ENCODE measurements at regions not wholly inside any gene's neighbourhood (a gene's known extent, or its start where the extent isn't known, plus 50 kb on each side); places are given as distances from the start of the nearest gene placed in this dataset.

DNA sequence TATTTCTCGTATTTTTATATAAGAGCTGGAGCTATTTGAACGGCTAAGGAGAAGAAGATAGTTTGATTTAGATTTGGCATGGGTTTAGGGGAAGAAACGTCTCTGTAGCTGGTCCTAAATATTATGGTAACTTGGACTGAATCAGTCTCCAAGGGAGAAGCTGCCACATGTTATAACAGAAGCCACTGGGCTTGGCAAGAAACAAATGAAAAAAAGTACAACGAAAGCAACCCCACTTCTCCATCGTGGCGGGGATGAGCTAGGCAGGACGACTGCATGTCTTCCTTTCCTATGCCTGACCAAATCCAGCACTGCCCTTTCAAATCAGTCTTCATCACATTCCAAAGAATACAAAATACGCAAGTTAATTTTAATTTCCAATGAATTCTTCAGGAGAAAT lies 196.7 kb upstream of the KLF14 start:
- DNase-seq (ENCODE audit: low spot score): no peak

DNA sequence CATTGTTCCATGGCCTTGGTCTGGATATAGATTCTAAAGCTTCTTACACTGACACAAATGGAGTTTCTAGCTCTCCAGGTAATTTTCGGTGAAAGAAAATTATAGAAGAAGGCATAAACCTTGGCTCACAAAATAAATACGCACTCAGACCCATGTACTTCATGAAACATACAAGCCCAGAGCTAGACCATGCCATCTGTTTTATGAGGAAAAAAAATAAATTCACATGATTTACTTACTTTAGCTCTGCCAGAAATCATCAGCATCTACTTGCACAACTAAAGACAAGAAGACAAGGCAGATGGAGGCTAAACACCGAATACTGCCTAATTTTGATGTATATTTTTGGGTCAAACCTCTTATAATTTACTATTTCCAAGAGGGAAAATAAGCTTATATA lies 197.4 kb upstream of the KLF14 start:
- DNase-seq (ENCODE audit: low spot score): no peak

DNA sequence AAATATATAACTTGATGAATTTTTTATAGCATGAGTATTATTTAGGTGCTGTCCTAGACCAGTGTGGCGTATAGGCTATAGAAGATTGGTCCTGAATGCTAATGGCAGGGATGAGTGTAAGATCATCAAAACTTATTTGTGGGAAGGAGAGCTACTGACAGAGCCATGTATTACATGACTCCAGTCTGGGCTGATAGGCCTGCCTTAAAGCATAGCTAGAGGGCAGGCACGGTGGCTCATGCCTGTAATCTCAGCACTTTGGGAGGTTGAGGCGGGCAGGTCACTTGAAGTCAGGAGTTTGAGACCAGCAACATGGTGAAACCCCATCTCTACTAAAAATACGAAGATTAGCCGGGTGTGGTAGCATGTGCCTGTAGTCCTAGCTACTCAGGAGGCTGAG lies 198.1 kb upstream of the KLF14 start:
- no peak for DNase-seq (ENCODE audit: low spot score)

DNA sequence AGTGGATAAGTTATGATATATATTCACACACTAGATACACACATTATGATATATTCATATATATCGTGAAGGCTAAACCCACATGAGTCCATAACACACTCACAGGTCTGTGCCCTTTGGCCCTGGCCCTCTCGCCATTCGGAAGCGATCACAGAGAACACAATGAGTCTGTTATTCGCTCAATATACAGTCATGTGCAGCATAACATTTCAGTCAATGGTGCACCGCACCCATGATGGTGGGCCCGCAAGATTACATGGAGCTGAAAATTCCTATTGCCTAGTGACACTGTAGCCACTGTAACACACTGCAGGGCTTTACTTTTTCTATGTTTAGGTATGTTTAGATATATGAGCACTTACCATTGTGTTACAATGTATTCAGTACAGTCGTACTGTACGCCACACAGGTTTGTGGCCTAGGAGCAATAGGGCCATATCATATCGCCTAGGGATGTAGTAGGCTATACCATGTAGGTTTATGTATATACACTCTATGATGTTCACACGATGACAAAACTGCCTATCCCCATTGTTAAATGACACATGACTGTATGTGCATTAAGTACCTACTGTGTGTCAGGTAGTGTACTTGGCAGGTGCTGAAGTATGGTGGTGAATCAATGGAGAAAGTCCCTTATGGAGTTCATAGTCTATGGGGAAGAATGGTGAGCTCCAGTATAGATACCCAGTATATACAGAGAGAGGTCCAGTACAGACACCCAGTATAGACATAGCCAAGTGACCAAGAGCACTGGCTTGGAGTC lies 198.8 kb upstream of the KLF14 start:
- no peak for DNase-seq (ENCODE audit: low spot score)

DNA sequence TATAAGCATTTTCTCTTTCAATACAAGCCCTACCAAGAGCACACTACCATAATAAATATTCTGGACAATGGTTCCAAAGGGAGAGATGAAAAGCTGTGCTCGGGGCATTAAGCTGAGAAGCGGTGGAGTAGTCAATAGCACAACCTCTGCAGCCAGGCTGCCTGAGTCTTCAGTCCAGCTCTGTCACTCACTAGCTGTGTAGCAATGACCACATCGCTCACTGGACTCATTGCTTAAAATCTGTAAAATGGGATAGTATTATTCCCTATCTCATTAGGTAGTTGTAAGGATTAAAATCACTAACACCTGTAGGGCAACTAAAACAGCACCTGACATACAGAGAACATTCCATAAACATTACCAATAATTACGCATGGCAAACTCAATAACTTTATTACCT lies 199.9 kb upstream of the KLF14 start:
- no peak for DNase-seq (ENCODE audit: low spot score)

DNA sequence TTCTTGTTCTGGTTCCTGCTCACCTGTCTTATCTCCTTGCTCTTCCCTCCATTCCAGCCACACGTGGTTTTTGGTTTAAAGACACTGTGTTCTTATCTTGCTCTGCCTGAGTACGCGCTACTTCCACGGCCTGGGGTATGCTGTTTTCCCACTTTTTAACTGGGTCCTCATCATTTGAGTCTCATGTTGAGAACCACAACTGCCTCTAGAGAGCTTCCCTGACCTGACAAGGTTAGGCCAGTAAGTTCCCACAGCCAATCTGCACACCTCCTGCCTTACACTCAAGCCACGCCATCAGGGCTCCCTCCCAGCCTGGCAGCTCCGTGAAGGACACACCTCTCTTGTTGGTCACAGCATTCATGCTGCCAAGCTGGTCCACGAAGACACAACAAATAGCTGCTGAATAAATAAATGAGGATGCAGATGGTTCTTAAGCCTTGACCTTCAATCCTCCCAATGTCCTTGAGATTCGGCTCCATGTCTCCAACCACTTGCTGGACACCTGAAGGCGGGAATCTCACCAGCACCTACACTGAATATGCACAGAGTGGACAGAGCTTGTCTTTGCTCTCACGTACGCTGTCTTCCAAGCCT lies 201.7 kb upstream of the KLF14 start:
- no peak for DNase-seq (ENCODE audit: low spot score)

DNA sequence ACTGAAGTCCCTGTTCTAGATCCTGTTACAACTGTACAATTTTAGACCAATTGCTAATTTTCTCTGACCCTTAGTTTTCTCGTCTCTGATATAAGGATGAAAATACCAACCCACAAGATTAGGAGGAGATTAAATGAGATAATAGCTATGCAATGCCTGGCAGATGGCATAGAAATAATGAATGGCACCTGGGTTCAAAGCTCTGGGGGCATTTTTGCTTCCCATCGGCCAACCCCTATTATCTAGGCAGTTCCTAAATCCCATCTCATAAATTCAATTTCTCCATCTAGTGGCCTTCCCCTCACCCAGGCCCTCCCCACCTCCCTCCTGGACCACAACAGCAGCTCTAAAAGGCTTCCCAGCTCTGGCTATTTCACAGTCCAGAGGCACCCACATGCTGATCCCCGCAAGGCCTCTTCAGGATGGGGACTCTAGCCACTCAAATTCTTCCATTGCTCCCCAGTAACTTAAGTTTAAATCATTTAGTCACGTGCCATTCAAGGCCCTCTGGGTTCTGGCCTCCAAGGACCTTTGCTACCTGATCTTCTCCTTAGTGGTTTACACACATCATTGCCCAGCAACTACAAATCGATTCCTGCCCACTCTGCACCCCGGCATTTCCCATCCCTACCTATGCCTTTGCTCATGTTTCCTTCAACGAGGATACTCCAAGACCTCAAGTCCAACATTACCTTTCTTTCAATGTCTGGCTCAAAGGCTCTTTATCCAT lies 202.4 kb upstream of the KLF14 start:
- DNase-seq (ENCODE audit: low spot score): no peak

DNA sequence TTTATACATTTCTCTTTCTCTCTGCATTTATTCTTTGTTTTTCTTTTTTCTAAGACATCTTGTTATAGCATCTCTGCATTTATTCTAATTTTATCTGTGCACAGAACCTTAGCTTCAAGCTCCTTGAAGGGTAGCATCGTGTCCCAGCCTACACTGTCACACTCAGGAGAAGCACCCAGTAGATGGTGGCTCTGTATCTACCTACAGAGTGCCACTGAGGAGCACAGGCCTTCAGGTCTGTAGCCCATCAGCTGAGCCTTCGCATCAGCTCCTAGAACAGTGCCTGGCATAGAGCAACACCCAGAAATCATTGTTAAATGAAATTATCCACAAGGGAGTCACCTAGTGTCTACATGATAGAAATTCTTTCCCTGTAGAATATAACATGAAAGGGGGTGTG lies 203.0 kb upstream of the KLF14 start:
- DNase-seq (ENCODE audit: low spot score): no peak

DNA sequence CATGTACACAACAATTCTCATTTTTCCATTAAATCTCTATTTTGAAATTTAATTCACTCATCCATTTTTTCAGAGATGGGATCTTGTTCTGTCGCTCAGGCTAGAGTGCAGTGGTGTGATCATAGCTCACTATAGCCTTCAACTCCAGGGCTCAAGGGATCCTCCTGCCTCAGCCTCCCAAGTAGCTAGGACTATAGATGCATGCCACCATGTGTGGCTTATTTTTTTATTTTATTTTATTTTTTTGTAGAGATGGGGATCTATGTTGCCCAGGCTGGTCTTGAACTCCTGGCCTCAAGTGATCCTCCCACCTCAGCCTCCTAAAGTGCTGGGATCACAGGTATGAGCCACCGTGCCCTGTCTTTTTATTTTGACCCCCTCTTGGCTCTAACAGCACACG lies 203.8 kb upstream of the KLF14 start:
- no peak for DNase-seq (ENCODE audit: low spot score)

DNA sequence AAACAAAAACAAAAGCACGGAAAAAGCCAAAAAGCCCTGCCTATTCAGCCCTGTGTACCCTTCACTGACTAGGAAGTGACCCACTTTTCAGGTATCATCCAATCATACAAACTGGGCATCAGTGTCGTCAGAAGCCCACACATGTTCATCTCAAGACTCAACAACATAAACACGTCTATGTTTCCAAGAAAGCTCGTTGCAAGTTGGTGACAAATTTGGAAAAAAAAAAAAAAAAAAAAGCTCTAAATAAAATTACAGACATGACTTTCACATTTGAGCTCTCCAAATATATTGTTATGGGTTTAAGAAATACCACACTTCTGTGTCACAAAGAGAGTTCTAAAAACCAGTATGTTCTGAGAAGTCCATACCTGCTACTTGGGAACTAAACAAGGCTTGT lies 204.7 kb upstream of the KLF14 start:
- DNase-seq (ENCODE audit: low spot score): no peak

DNA sequence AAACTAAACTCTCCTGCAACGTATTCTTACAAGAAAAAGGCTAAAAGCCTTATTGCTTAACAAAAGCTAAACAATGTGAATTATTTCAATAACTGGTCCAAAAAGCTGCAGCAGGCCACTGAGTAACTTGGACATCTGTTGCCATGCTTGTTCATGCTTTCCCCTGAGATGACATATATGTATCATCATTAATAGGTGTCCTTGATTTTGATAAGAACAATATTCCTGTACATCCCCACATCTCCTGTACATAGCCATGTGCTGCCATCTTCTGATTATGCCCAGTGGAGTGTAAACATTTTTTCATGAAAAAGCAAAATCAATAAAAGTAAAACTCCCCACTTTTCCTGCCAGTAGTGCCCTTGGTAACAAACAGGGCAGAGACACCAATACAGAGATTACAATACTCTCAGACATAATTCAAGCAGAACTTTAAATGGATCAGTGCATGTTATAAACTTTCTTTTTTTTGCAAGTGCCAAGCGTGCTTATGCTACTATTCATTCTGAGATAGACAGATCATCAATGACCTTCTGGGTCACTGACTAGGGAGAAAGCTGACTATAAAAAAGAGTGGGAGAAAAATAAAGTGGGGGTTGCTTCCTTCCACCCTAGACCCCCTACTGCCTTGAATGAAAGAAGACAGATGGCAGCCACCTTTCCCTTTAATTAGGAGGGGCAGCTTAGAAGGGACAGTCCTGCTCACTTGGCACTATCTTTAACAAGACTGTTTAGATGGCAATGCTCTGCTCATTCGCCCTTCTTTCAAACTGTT lies 205.5 kb upstream of the KLF14 start:
- DNase-seq (ENCODE audit: low spot score): peak; percentile 37

DNA sequence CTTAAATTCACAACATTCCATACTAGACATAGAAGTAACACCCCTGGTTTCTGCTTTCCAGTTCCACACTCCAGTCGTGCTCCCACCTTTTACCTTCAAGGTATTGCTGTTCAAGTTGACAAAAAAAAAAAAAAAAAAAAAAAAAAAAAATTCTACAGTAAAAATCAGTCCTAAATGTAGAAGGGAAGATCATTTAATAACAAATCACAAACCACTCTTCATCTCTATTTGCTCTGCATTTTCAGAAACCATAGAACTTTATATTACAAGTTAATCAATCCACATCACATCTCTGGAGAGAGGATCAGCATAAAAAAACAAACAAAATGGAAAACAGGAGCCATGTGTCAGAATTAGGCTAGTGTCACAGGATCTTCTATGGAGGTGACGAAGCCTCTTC lies 206.3 kb upstream of the KLF14 start:
- no peak for DNase-seq (ENCODE audit: low spot score)

DNA sequence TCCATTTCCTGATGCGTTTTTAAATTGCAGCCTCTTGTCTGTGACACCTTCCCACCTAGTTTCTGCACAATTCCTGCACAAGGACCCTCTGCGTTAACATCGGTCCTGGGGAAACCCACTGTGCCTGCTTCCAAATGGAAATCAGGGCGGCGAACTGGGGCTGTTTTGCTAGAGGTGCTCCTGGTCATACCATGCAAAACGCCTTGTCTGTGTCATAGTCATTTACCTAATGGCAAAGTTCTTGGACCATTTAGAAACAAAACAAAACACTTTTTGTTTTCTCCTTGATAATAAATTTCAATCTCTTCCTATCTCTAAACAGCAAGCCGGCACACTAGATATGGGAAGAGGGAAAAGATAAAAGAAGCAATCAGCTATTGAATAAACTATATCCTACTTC lies 206.9 kb upstream of the KLF14 start:
- no peak for DNase-seq (ENCODE audit: low spot score)

DNA sequence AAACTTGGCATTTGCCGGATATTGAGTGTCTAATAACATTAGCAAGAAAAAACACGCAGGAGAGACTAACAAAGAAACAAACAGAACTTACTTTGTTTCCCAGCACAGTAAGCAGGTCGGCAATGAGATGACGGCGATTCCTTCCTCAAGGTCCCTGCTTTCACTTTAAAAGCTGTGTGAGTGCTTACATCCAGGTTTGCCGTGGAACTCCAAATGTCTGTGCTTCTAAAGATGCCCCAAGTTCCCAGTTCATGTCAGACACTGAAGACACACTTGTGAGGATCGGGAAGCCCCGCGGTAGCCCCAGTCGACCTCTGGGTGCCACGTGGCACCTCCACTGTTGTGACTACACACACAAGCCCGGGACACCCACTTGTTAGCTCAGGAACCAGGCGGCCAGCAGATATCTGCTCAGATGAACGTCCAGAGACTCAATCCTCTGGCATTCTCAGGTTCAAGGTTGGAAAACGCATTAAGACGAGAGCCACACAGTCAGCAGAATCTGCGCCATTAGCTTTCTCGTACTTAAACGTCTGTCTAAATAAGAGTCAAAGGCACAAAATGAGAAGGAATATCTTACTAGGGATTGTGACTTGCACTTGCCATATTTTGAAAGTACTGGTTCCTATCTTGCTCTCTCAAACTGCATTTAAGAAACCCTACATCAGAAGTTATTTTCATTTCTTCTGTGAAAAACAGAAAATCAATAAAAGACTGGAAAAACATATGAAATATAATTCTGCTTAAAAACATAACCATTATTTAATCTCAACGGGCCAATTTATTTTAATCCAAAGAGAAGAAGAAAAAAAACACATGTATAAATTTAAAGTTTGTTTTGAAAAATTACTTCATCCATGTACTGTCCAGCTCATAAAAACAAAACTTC lies 207.6 kb upstream of the KLF14 start:
- peak; percentile 58 for DNase-seq (ENCODE audit: low spot score)

DNA sequence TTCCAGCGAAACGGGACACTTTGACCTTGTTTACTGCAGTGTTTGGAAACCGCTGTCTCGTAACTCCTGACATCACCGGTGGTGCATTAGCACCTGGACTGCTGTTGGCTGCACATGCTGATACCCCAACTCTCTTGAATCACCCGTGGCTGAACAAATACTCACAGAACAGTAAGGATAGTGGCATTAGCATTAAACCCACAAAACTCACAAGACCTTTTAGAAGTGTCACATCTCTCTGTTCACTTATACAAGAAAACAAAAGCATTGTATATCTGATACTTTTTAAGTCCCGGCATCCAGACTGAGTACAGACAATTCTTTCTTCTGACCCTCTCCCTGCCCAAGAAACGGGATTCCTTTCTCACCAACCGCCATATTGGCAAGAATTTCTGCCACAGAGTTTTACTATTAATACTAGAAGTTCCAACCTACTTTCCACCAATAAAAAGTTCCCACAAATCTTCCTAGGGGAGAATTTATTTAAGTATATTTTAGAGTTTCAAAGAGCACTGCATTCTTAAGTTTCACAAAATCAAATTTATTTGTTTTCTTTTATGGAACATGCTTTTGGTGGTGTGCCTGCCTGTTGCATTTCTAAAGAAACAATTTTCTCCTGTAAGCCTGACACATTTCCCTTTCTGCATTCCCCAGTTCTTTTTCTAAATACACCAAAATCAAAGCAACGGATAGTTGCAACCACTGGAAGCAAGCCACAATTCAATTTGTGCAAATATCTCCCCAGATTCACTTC lies 208.4 kb upstream of the KLF14 start:
- peak; percentile 53 for DNase-seq (ENCODE audit: low spot score)

DNA sequence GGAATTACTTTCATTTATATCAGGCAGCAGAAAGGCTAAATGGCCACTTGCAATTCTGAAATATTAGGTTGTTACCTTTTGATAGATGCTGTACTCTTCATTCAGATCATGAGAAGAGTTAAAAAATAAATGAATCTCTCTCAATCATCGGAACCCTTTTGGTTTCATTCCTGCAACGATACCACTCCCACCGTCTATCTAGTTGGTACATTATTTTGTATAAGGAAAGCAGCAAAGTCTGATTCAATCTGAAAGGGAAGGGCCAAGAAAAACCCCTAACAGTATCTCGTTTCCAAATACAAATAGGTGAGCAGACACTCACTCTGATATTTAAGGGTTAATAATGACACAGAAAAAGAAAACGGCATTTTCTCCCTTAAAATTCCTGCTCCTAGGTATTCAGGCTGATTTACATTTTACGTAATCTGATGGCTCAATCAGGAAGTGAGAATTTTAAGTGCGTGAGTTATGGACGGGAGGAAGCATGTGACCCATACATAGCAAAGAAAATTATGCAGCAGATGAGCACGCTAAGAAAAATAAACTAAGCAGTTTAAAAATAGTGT lies 209.4 kb upstream of the KLF14 start:
- peak; percentile 75 for DNase-seq (ENCODE audit: low spot score)

DNA sequence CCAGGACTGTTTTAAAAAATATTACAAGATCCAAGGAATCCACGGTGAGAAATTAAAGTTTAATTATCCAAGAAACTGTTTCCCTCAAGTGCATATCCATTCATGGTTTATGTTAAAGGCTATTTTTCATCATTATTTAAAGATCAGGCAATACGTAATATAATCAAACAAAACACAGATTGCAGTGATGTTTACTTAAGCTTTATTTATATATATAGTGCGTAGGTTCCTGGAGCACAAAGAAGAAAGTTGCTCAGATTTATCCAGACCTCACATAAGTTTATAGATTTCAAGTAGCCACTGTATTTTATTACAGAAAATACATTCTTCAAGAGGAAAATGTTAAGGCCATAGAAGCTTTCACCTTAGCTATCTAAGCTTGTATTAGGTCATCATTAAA lies 210.0 kb upstream of the KLF14 start:
- DNase-seq (ENCODE audit: low spot score): no peak

DNA sequence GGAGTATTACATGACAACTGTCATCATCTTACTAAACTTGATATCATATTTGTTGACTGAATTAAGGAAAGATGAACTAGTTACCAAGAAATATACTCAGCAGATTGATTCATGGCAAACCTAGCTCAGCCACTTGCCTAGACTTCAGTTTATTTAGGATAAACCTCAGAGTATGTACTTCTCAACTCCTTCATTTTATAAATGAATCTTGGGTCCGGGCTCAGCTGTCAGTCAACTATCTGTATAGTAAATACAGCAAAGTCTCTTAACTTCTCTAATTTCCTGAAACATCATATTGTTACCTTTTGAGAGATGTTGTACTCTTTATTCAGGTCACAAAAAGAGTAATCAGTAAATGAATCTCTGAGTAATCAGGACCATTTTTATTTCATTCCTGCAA lies 211.0 kb upstream of the KLF14 start:
- DNase-seq (ENCODE audit: low spot score): no peak

DNA sequence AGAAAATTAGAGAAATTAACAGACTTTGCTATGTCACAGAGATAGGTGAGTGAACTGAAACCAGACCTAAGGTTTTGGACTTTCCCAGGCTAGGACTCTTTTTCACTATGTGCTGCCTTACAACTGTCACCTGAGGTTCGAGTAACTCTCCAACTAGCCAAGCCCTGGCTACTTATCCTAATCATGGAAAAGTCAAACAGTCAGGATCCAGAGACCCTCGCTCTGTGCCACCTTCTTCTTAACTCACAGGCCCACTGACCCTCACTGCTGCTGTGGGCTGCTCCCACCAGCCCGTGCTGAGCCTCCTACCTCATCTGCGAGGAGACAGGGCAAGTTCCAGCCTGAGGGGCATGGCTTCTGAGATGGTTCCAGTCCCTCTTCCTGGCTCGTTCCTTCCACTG lies 211.4 kb upstream of the KLF14 start:
- DNase-seq (ENCODE audit: low spot score): no peak

DNA sequence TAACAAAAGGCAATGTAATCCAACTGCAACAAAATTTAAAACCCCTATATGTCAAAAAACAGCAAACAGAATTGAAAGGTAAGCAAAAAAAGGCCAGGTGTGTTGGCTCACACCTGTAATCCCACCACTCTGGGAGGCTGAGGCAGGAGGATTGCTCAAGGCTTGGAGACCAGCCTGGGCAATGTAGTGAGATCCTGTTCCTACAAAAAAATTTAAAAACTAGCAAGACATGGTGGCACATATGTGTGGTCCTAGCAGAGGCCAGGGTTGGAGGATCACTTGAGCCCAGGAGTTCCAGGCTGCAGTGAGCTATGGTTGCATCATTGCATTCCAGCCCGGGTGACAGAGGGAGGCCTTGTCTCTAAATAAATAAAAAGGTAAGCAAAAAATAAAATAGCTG lies 212.1 kb upstream of the KLF14 start:
- DNase-seq (ENCODE audit: low spot score): no peak

Data from A172 (cell line).